Mesothelial cell of epicardium (in vitro differentiated cells): ENCODE measurements at regions not wholly inside any gene's neighbourhood (a gene's known extent, or its start where the extent isn't known, plus 50 kb on each side); places are given as distances from the start of the nearest gene placed in this dataset.

Source experiments
- DNase-seq, 2 experiments: peaks; one replicate each; pipeline ENCODE4 v3.0.0; 2021; ENCODE audit warnings: low spot score in 2 of 2; ENCODE audit not compliant: unreplicated experiment in 2 of 2
- H3K27ac Mint-ChIP-seq: 2 replicates; pipeline ENCODE4 v1.8.0; 2021; ENCODE audit warnings: mixed read lengths
- H3K27me3 Mint-ChIP-seq: 2 replicates; pipeline ENCODE4 v1.8.0; 2021; ENCODE audit warnings: low read depth, mixed read lengths
- H3K36me3 Mint-ChIP-seq: 2 replicates; pipeline ENCODE4 v1.8.0; 2021; ENCODE audit warnings: mixed read lengths
- H3K4me1 Mint-ChIP-seq: 2 replicates; pipeline ENCODE4 v1.8.0; 2021; ENCODE audit warnings: mixed read lengths
- H3K4me3 Mint-ChIP-seq: 2 replicates; pipeline ENCODE4 v1.8.0; 2021; ENCODE audit warnings: mild to moderate bottlenecking, moderate library complexity, mixed read lengths
- H3K9me3 Mint-ChIP-seq: 2 replicates; pipeline ENCODE4 v1.8.0; 2021; ENCODE audit warnings: mixed read lengths
- CTCF ChIP-seq: fragments of 200-600 bp; sonication (generic); IDR thresholded peaks from one replicate; pipeline ENCODE4 v1.5.0; 2021; ENCODE audit warnings: antibody characterized with exemption; ENCODE audit not compliant: unreplicated experiment

GRCh38 chr3:127369356-127369935 lies 81.6 kb upstream of the PRR20G start:
- peaks cover 83% of the 10 kb centered on the region for H3K27me3 Mint-ChIP-seq

GRCh38 chr3:127368186-127369032 lies 80.6 kb upstream of the PRR20G start:
- no peak for DNase-seq
- no peaks in the 10 kb centered on the region for H3K36me3 Mint-ChIP-seq
- no peak overlapping the region for H3K4me3 Mint-ChIP-seq
- H3K4me1 Mint-ChIP-seq, result no peaks in the 10 kb centered on the region
- H3K9me3 Mint-ChIP-seq, result peaks cover 6% of the 10 kb centered on the region
- TF ChIP-seq CTCF, result no peak
- peaks cover 86% of the 10 kb centered on the region for H3K27me3 Mint-ChIP-seq
- no peak overlapping the region for H3K27ac Mint-ChIP-seq

More at GRCh38 chr3:127369356-127369935, 81.6 kb upstream of the PRR20G start:
- peaks cover 2% of the 10 kb centered on the region for H3K9me3 Mint-ChIP-seq
- H3K4me1 Mint-ChIP-seq, result no peaks in the 10 kb centered on the region
- TF ChIP-seq CTCF, result no peak
- H3K27ac Mint-ChIP-seq, result no peak overlapping the region
- no peaks in the 10 kb centered on the region for H3K36me3 Mint-ChIP-seq
- no peak overlapping the region for H3K4me3 Mint-ChIP-seq
- DNase-seq, result no peak

- Mint-ChIP-seq H3K27me3 (peaks cover 88% of the 10 kb centered on the region), H3K27ac (no peak overlapping the region), H3K4me3 (no peak overlapping the region), H3K4me1 (no peaks in the 10 kb centered on the region), H3K36me3 (no peaks in the 10 kb centered on the region), H3K9me3 (peaks cover 6% of the 10 kb centered on the region)
- DNase-seq, result no peak
- no peak for TF ChIP-seq CTCF
Observed at GRCh38 chr3:127367593-127367992, 79.7 kb upstream of the PRR20G start.

- no peak for DNase-seq
Observed at GRCh38 chr3:127366383-127366782, 78.5 kb upstream of the PRR20G start.

GRCh38 chr3:127365163-127365798 lies 77.4 kb upstream of the PRR20G start:
- no peaks in the 10 kb centered on the region for H3K36me3 Mint-ChIP-seq
- no peak overlapping the region for H3K4me3 Mint-ChIP-seq
- no peaks in the 10 kb centered on the region for H3K4me1 Mint-ChIP-seq
- DNase-seq, result no peak
- TF ChIP-seq CTCF, result no peak
- H3K27ac Mint-ChIP-seq, result no peak overlapping the region
- peaks cover 6% of the 10 kb centered on the region for H3K9me3 Mint-ChIP-seq
- H3K27me3 Mint-ChIP-seq, result peaks cover 84% of the 10 kb centered on the region

More at GRCh38 chr3:127366383-127366782, 78.5 kb upstream of the PRR20G start:
- no peak overlapping the region for H3K4me3 Mint-ChIP-seq
- no peak for TF ChIP-seq CTCF
- H3K36me3 Mint-ChIP-seq, result no peaks in the 10 kb centered on the region
- H3K9me3 Mint-ChIP-seq, result peaks cover 6% of the 10 kb centered on the region
- H3K4me1 Mint-ChIP-seq, result no peaks in the 10 kb centered on the region
- no peak overlapping the region for H3K27ac Mint-ChIP-seq
- H3K27me3 Mint-ChIP-seq, result peaks cover 87% of the 10 kb centered on the region
